ENCODE measurements at regions not wholly inside any gene's neighbourhood (a gene's known extent, or its start where the extent isn't known, plus 50 kb on each side); places are given as distances from the start of the nearest gene placed in this dataset.

DNA sequence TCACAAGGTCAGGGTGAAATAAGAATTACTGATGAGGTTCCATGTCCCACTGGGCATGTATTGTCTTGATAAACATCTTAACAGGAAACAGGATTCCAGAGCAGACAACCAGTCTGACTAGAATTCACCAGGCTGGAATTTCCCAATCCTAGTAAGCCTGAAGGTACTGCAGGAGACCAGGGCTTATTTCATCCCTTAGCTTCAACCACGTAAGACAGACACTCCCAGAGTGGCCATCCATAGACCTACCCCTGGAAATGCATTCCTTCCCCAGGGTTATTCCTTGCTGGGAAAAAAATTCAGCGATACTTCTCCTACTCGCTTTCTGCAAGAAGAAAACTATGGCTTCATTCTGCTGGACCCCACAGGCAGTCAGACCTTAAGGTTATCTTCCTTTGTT is 785.4 kb downstream of the NR2F1-AS1 start:
- Histone ChIP-seq H3K36me3 (ENCODE audit: control insufficient read depth, insufficient read depth, low read length) (no peaks in the 10 kb centered on the region), H3K27me3 (ENCODE audit: control insufficient read depth, insufficient read depth, low read length) (no peaks in the 10 kb centered on the region), H3K4me1 (ENCODE audit: control insufficient read depth, insufficient read depth, low read length) (peaks cover 9% of the 10 kb centered on the region; the same call in 1 of the 2 replicates), H3K4me3 (ENCODE audit: low read depth in 2 of 2, low read length in 2 of 2) (no peak overlapping the region), H3K9me3 (ENCODE audit: control insufficient read depth, insufficient read depth, low read depth, low read length) (peaks cover 22% of the 10 kb centered on the region; the same call in 1 of the 2 replicates), H3K27ac (ENCODE audit: low read length) (peak overlapping the region; percentile 18; the same call in 1 of the 2 replicates)
- intact Hi-C loops (cut with micrococcal nuclease; ENCODE audit: unreplicated experiment) (no loop called here), in situ Hi-C loops (cut with HindIII; ENCODE audit: low pct_unique_long_range_greater_than_20kb, low sequenced_read_pairs) (no loop called here)
- ATAC-seq (no peak), DNase-seq (ENCODE audit: low read depth, low spot score) (no peak)
- CTCF ChIA-PET: no interaction called here
- TF ChIP-seq, protein P1, sequence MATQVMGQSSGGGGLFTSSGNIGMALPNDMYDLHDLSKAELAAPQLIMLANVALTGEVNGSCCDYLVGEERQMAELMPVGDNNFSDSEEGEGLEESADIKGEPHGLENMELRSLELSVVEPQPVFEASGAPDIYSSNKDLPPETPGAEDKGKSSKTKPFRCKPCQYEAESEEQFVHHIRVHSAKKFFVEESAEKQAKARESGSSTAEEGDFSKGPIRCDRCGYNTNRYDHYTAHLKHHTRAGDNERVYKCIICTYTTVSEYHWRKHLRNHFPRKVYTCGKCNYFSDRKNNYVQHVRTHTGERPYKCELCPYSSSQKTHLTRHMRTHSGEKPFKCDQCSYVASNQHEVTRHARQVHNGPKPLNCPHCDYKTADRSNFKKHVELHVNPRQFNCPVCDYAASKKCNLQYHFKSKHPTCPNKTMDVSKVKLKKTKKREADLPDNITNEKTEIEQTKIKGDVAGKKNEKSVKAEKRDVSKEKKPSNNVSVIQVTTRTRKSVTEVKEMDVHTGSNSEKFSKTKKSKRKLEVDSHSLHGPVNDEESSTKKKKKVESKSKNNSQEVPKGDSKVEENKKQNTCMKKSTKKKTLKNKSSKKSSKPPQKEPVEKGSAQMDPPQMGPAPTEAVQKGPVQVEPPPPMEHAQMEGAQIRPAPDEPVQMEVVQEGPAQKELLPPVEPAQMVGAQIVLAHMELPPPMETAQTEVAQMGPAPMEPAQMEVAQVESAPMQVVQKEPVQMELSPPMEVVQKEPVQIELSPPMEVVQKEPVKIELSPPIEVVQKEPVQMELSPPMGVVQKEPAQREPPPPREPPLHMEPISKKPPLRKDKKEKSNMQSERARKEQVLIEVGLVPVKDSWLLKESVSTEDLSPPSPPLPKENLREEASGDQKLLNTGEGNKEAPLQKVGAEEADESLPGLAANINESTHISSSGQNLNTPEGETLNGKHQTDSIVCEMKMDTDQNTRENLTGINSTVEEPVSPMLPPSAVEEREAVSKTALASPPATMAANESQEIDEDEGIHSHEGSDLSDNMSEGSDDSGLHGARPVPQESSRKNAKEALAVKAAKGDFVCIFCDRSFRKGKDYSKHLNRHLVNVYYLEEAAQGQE (IDR thresholded peaks at IDR 0.05; ENCODE audit: insufficient read depth in 1 of 2, low read depth in 2 of 2, low read length in 1 of 2): no peak
- TF ChIP-seq POLR2AphosphoS5 (IDR thresholded peaks at IDR 0.05; ENCODE audit: low read depth, low read length): no peak
- TF ChIP-seq, protein P2, sequence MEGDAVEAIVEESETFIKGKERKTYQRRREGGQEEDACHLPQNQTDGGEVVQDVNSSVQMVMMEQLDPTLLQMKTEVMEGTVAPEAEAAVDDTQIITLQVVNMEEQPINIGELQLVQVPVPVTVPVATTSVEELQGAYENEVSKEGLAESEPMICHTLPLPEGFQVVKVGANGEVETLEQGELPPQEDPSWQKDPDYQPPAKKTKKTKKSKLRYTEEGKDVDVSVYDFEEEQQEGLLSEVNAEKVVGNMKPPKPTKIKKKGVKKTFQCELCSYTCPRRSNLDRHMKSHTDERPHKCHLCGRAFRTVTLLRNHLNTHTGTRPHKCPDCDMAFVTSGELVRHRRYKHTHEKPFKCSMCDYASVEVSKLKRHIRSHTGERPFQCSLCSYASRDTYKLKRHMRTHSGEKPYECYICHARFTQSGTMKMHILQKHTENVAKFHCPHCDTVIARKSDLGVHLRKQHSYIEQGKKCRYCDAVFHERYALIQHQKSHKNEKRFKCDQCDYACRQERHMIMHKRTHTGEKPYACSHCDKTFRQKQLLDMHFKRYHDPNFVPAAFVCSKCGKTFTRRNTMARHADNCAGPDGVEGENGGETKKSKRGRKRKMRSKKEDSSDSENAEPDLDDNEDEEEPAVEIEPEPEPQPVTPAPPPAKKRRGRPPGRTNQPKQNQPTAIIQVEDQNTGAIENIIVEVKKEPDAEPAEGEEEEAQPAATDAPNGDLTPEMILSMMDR (IDR thresholded peaks at IDR 0.05): no peak
- no peak for TF ChIP-seq TCF7L2 (IDR thresholded peaks at IDR 0.05; ENCODE audit: low read depth, low read length)
- no peak for TF ChIP-seq SIN3A (IDR thresholded peaks at IDR 0.05; ENCODE audit: borderline replicate concordance, insufficient read depth, low read depth, low read length)
- POLR2A ChIA-PET: no interaction called here
- BruUV-seq (replicated peaks): no TSS peak

DNA sequence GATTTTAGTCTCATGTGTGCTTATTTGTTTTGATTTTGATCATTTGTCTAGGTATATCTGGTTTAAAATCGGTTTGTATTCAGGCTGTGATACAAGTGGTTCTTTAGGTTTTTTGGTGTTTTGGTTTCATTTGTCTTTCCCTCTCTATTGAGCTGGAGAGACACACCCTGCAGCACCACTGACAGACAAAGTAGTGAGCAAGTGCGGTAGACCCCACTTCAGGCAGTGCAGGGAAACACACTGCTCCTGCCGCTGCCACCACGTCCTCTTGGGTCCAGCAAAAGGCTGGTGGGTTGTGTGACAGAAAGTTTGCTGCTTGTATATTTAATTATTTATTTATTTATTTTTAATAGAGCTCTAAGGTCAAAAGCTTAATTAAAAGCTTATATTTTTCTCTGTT is 801.0 kb downstream of the NR2F1-AS1 start:
- DNase-seq (ENCODE audit: low read depth, low spot score): no peak

More for the DNA sequence above, 801.0 kb downstream of the NR2F1-AS1 start:
- intact Hi-C loops (cut with micrococcal nuclease; ENCODE audit: unreplicated experiment): no loop called here
- no TSS peak for BruUV-seq (replicated peaks)
- H3K4me1 ChIP-seq (ENCODE audit: control insufficient read depth, insufficient read depth, low read length): no peaks in the 10 kb centered on the region
- H3K27ac ChIP-seq (ENCODE audit: low read length): peak overlapping the region; percentile 49; the same call in 1 of the 2 replicates
- H3K9me3 ChIP-seq (ENCODE audit: control insufficient read depth, insufficient read depth, low read depth, low read length): no peaks in the 10 kb centered on the region
- ChIA-PET POLR2A (interaction anchor here (0.6 to 0.7 kb wide), 2 partner anchors 84 to 87 kb away, joined by 4 to 5 read pairs; no protein-coding TSS in a partner anchor), CTCF (interaction anchor here (0.6 kb wide), 1 partner anchor 136 kb away, joined by 4 read pairs; no protein-coding TSS in a partner anchor)
- no peak for ATAC-seq
- no peak overlapping the region for H3K4me3 ChIP-seq (ENCODE audit: low read depth in 2 of 2, low read length in 2 of 2)
- in situ Hi-C loops (cut with HindIII; ENCODE audit: low pct_unique_long_range_greater_than_20kb, low sequenced_read_pairs): no loop called here
- H3K27me3 ChIP-seq (ENCODE audit: control insufficient read depth, insufficient read depth, low read length): no peaks in the 10 kb centered on the region
- TF ChIP-seq POLR2AphosphoS5 (IDR thresholded peaks at IDR 0.05; ENCODE audit: low read depth, low read length): no peak
- no peak for TF ChIP-seq SIN3A (IDR thresholded peaks at IDR 0.05; ENCODE audit: borderline replicate concordance, insufficient read depth, low read depth, low read length)
- TF ChIP-seq, protein P1 (IDR thresholded peaks at IDR 0.05; ENCODE audit: insufficient read depth in 1 of 2, low read depth in 2 of 2, low read length in 1 of 2): no peak
- no peak for TF ChIP-seq TCF7L2 (IDR thresholded peaks at IDR 0.05; ENCODE audit: low read depth, low read length)
- TF ChIP-seq, protein P2 (IDR thresholded peaks at IDR 0.05): no peak
- no peaks in the 10 kb centered on the region for H3K36me3 ChIP-seq (ENCODE audit: control insufficient read depth, insufficient read depth, low read length)
